Smooth muscle cell (in vitro differentiated cells): ENCODE measurements at regions not wholly inside any gene's neighbourhood (a gene's known extent, or its start where the extent isn't known, plus 50 kb on each side); places are given as distances from the start of the nearest gene placed in this dataset.
"Not testable (repeated sequence)": the region's sequence is repeated elsewhere in the genome, so short reads cannot be mapped to it uniquely, and the experiment has no call there.

Experiments used
- DNase-seq: peaks from one replicate; lab custom pipeline; 2025; ENCODE audit not compliant: unreplicated experiment; lab: John Stamatoyannopoulos, UW
- H2AFZ ChIP-seq: fragments of 200-600 bp; sonication (generic); 2 replicates; pipeline ENCODE4 v1.6.0; 2016; ENCODE audit warnings: antibody characterized with exemption, low read depth, mild to moderate bottlenecking
- H3F3A ChIP-seq: fragments of 200-600 bp; sonication (generic); 2 replicates; pipeline ENCODE4 v1.6.0; 2017; ENCODE audit warnings: antibody characterized with exemption, low read depth
- H3K27ac ChIP-seq: fragments of 200-600 bp; sonication (generic); 2 replicates; pipeline ENCODE4 v1.5.1; 2016; ENCODE audit warnings: low read depth, mild to moderate bottlenecking
- H3K27me3 ChIP-seq: fragments of 200-600 bp; sonication (generic); 2 replicates; pipeline ENCODE4 v1.6.1; 2016; ENCODE audit warnings: low read depth, mild to moderate bottlenecking
- H3K36me3 ChIP-seq: fragments of 200-600 bp; sonication (generic); 2 replicates; pipeline ENCODE4 v1.5.1; 2016; ENCODE audit warnings: low read depth
- H3K4me1 ChIP-seq: fragments of 200-600 bp; sonication (generic); 2 replicates; pipeline ENCODE4 v1.5.1; 2016; ENCODE audit warnings: low read depth
- H3K4me2 ChIP-seq: fragments of 200-600 bp; sonication (generic); 2 replicates; pipeline ENCODE4 v1.6.0; 2016; ENCODE audit warnings: mild to moderate bottlenecking
- H3K4me3 ChIP-seq: fragments of 200-600 bp; sonication (generic); 2 replicates; pipeline ENCODE4 v1.5.1; 2016; ENCODE audit warnings: mild to moderate bottlenecking
- H3K79me2 ChIP-seq: fragments of 200-600 bp; sonication (generic); 2 replicates; pipeline ENCODE4 v1.6.0; 2016; ENCODE audit warnings: low read depth, mild to moderate bottlenecking
- H3K9ac ChIP-seq: fragments of 200-600 bp; sonication (generic); 2 replicates; pipeline ENCODE4 v1.6.0; 2016; ENCODE audit warnings: low read depth
- H3K9me3 ChIP-seq: fragments of 200-600 bp; sonication (generic); replicated peaks from 2 replicates; pipeline ENCODE4 v1.5.1; 2016; ENCODE audit warnings: low read depth
- H4K20me1 ChIP-seq: fragments of 200-600 bp; sonication (generic); 2 replicates; pipeline ENCODE4 v1.6.0; 2016; ENCODE audit warnings: low read depth
- WGBS: methylation state at CpG from one replicate; pipeline ENCODE4 v1.1.7; 2016; ENCODE audit warnings: low lambda C conversion rate; 5-methylcytosine and 5-hydroxymethylcytosine counted together
- TF ChIP-seq, protein P1 (sequence below): fragments of 200-600 bp; sonication (generic); IDR thresholded peaks from 2 replicates; pipeline ENCODE4 v1.5.1; 2017; ENCODE audit warnings: borderline replicate concordance, mild to moderate bottlenecking, antibody characterized with exemption; ENCODE audit not compliant: insufficient read depth, poor library complexity, severe bottlenecking

DNA sequence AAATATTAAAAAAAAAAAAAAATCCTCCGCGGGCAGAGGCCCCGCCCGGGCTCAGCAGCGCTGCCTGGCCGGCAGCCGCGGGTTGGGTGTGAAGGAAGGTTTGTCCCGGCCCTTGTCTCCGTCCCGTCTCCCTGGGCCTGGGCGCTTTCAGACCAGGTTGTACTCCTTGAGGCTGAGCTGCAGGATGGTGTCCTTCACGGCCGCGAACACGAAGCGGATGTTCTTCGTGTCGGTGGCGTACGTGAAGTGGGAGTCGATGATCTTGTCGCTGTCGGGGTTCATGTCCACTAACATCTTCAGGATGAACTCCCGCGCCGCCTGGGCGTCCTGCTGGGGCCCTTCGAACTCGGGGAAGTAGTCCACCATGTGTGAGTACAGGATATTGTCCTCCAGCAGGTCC, 123.7 kb upstream of the KCTD7 start:
- H2AFZ ChIP-seq = no peak overlapping the region
- TF ChIP-seq, protein P1, sequence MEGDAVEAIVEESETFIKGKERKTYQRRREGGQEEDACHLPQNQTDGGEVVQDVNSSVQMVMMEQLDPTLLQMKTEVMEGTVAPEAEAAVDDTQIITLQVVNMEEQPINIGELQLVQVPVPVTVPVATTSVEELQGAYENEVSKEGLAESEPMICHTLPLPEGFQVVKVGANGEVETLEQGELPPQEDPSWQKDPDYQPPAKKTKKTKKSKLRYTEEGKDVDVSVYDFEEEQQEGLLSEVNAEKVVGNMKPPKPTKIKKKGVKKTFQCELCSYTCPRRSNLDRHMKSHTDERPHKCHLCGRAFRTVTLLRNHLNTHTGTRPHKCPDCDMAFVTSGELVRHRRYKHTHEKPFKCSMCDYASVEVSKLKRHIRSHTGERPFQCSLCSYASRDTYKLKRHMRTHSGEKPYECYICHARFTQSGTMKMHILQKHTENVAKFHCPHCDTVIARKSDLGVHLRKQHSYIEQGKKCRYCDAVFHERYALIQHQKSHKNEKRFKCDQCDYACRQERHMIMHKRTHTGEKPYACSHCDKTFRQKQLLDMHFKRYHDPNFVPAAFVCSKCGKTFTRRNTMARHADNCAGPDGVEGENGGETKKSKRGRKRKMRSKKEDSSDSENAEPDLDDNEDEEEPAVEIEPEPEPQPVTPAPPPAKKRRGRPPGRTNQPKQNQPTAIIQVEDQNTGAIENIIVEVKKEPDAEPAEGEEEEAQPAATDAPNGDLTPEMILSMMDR = no peak
- no peaks in the 10 kb centered on the region for H3K4me1 ChIP-seq
- no peaks in the 10 kb centered on the region for H3K9me3 ChIP-seq
- no peak overlapping the region for H3K27ac ChIP-seq
- H3K9ac ChIP-seq = no peak overlapping the region
- no peak overlapping the region for H3K4me3 ChIP-seq
- 96% methylated on average over 30 of the region's 30 CpGs for WGBS
- DNase-seq = no peak
- no peaks in the 10 kb centered on the region for H3K36me3 ChIP-seq
- no peaks in the 10 kb centered on the region for H3F3A ChIP-seq
- no peaks in the 10 kb centered on the region for H3K27me3 ChIP-seq
- no peak overlapping the region for H3K4me2 ChIP-seq
- no peaks in the 10 kb centered on the region for H4K20me1 ChIP-seq
- H3K79me2 ChIP-seq = no peaks in the 10 kb centered on the region

DNA sequence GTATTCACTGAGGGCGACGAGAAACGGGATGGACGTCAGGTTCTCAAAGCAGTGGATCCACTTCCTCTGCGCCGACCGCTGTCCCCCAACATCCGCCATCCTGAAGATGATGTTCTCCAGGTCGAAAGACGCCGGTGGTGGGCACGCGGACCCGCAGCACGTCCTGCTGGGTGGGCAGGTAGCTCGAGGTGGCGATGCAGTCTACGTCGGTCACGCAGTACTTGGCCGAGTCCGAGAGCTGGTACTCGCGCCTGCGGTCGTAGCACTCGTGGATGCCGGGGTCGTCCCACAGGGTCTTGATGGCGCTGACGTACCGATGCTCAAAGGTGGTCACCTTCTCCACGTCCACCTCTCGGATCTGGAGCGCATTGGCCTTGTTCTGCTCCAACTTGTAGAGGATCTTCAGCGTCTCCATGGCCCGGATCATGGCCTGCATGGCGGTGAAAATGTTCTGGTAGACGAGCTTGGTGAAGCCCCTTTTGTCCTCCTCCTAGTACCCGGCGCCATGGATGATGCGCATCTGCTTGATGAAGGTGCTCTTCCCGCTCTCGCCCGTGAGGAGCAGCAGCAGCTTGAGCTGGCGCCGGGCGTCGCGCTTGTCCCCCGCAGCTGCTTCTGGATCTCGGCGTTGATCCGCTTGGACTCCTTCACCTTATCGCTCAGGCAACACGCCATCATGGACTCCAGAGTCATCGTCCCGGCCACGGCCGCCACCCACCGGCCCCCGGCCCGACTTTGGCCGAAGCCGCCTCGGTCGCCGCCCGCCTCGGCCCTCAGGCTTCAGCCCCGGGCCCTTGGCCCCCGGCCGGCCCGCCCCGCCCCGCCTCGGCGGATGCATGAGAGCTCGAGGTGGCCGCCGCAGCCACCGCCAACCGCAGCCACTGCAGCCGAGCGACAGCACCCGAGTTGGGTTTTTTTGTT, 122.9 kb upstream of the KCTD7 start:
- Histone ChIP-seq H3K79me2 (no peaks in the 10 kb centered on the region), H3K4me2 (no peak overlapping the region), H2AFZ (no peak overlapping the region), H3K9ac (no peak overlapping the region), H3K27me3 (no peaks in the 10 kb centered on the region), H4K20me1 (no peaks in the 10 kb centered on the region), H3K9me3 (no peaks in the 10 kb centered on the region), H3K4me3 (no peak overlapping the region), H3K27ac (no peak overlapping the region), H3K36me3 (no peaks in the 10 kb centered on the region), H3F3A (no peaks in the 10 kb centered on the region), H3K4me1 (no peaks in the 10 kb centered on the region)
- no peak for DNase-seq
- 98% methylated on average over 51 of the region's 86 CpGs for WGBS
- TF ChIP-seq, protein P1 = no peak

DNA sequence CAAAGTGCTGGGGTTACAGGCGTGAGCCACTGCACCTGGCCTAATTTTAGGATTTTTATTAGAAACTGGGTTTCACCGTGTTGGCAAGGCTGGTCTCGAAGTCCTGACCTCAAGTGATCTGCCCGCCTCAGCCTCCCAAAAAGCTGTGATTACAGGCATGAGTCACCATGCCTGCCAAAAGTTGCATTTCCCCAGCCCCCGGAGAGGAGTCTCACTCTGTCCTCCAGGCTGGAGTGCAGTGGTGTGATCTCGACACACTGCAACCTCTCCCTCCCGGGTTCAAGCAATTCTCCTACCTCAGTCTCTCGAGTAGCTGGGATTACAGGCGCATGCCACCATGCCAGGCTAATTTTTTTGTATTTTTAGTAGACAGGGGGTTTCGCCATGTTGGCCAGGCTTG, 122.0 kb upstream of the KCTD7 start:
- 74% methylated on average over 10 of the region's 10 CpGs for WGBS
- not testable (repeated sequence) for H3K9ac ChIP-seq, H3K27ac ChIP-seq, H3K4me3 ChIP-seq, H4K20me1 ChIP-seq, DNase-seq, H3K4me2 ChIP-seq, H2AFZ ChIP-seq, H3F3A ChIP-seq, H3K36me3 ChIP-seq, H3K9me3 ChIP-seq, H3K79me2 ChIP-seq, H3K27me3 ChIP-seq, H3K4me1 ChIP-seq

DNA sequence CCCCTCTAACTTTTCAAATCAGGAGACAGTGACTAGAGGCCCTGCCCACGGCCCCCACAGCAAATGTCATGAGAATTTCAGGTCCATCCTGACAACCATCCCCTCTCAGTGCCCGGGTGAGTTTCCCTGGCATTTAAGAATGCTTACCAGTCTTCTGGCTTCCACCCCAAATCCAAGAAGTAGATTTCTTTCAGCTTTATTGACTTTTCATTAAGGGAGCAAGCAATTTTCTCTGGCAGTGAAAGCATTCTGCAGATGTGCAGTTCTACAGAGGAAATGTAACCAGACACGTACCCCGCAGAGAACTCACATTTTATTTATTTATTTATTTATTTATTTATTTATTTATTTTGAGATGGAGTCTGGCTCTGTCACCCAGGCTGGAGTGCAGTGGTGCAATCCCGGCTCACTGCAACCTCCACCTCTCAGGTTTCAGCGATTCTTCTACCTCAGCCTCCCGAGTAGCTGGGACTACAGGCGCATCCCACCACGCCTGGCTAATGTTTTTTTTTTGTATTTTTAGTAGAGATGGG, 120.9 kb upstream of the KCTD7 start:
- H3K9ac ChIP-seq = no peak overlapping the region
- 92% methylated on average over 9 of the region's 9 CpGs for WGBS
- H4K20me1 ChIP-seq = no peaks in the 10 kb centered on the region
- H3K9me3 ChIP-seq = no peaks in the 10 kb centered on the region
- TF ChIP-seq, protein P1 = no peak
- no peaks in the 10 kb centered on the region for H3K36me3 ChIP-seq
- no peak for DNase-seq
- no peak overlapping the region for H3K4me2 ChIP-seq
- H3K4me3 ChIP-seq = no peak overlapping the region
- no peak overlapping the region for H3K27ac ChIP-seq
- no peak overlapping the region for H2AFZ ChIP-seq
- H3K27me3 ChIP-seq = no peaks in the 10 kb centered on the region
- H3F3A ChIP-seq = no peaks in the 10 kb centered on the region
- no peaks in the 10 kb centered on the region for H3K79me2 ChIP-seq
- no peaks in the 10 kb centered on the region for H3K4me1 ChIP-seq
